ENCODE measurements at regions not wholly inside any gene's neighbourhood (a gene's known extent, or its start where the extent isn't known, plus 50 kb on each side); places are given as distances from the start of the nearest gene placed in this dataset.

DNA sequence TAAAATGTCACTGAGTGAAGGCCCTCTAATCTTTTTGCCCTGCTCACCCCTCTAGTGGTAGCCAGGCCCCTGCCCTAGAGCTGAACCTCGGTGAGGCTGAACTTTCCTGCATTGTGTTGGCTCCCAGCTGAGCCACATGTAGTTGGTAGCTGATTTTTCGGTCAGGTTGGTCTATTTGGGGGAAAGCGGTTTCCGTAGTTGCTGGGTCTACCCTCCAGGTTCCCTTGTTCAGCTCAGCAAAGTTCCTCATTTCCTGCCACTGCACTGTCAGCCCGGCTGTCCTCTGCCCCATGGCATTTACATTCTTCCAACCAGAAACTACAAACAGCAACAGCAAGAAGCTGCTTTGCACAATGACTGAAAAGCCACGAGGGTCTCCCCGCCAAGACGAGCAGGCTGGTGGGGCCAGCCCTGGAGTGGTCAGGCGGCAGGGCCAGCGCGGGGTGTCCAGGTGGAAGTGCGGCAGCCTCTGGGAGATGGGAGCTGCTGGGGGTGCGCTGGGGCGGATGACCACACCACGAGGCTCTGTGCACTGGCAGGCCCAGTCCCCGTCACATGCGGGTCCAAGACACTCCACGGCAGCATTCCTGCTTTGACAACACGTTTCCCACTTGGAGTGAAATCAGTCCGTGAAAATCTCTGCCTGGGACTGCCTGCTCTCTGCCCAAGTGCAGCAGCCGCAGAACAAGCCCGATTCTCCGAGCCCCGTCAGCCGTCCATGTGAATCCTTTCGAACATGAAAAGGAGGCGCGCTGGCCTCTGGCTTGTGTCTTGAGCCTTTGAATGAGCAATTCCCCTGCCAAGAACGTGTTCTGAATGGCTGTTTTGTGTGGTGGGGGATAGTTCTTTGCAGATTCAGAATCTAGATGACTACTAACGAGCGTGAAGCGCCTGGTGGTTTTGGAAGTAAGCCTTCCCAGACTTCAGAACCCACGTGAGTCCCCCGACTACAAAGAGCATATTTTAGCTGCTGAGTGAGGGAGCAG lies 159.4 kb downstream of the ASB1 start:
- Histone ChIP-seq H3K4me1 (ENCODE audit: insufficient read depth, low read length) (peaks cover 18% of the 10 kb centered on the region), H3K36me3 (ENCODE audit: insufficient read depth, low read length) (no peaks in the 10 kb centered on the region), H2AFZ (ENCODE audit: low read depth, low read length) (no peak overlapping the region), H3K4me3 (ENCODE audit: low read length) (no peak overlapping the region), H3K27me3 (ENCODE audit: insufficient read depth, low read length) (no peaks in the 10 kb centered on the region), H3K9me3 (ENCODE audit: low read length) (no peaks in the 10 kb centered on the region)

DNA sequence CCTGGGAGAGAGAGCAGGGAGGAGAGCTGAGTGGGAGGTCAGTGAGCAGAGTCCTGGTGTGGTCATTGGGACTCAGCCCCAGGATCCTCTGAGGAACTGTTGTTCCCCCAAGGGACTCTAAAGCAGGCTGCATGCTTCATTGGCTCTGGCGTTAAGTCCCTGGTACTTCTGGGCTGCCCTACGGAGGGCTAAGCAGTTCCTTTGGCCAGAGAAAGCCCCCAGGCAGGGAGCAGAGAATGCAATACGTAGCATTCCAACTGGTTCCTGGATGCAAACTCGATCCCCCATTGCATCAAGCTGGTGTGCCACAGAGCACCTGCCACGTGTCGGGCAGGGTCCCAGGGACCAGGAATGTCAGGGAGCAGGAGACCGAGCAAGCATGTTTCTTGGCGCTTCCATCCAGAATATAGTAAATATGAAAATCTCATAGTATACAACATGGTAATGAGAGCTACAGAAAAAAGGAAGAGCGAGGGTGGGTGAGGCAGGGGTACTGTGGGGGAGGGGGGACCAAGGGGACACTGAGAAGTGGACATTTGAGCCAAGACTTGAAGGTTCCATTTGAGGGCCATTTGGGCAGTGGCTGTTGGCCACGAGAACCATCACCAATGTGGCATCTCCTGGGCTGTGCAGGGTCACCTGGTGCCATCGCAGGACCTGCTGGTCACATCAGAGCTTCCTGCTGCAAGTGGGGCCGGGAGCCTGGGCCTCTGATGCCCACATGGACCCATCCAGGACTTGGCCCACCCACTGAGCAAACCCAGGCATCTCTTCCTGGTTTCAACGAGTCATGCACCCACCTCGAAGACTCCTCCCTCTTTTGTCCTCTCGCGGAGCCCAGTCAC lies 160.4 kb downstream of the ASB1 start:
- Histone ChIP-seq H3K4me1 (ENCODE audit: insufficient read depth, low read length) (peaks cover 18% of the 10 kb centered on the region), H2AFZ (ENCODE audit: low read depth, low read length) (no peak overlapping the region), H3K4me3 (ENCODE audit: low read length) (no peak overlapping the region), H3K9me3 (ENCODE audit: low read length) (no peaks in the 10 kb centered on the region), H3K27me3 (ENCODE audit: insufficient read depth, low read length) (no peaks in the 10 kb centered on the region), H3K36me3 (ENCODE audit: insufficient read depth, low read length) (no peaks in the 10 kb centered on the region)

DNA sequence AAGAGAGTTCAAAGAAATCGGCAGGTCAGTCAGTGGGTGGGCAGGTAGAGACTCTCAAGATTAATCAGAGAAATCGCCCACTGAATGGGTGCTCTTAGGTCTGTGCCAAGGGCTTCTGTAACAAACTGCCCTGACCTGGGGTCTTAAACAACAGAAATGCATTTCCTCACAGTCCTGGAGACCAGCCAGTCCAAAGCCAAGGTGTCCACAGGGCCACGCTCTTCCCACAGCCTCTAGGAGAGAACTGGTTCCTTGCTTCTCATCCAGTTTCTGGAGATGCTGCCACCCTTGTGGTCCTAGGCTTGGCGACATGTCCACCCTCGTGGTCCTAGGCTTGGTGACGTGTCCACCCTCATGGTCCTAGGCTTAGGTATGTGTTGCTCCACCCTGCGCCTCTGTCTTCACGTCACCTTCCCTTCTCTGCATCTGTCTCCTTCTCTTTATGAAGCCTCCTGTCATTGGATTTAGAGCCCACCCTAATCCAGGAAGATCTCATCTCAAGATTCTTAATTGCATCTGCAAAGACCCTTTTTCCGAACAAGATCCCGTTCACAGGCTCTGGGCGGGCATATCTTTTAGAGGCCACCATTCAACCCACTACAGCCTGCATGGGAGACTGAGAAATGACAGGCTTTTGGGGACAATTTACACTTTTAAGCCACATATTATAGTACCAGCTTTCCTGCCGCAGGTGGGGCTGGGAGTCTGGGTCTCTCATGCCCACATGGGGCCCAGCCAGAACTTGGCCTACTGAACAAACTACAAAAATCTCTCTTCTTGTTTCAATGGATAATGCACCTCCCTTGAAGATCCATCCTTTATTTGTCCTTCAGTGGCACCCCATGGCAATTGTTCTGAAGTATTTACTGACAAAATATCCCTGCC lies 161.3 kb downstream of the ASB1 start:
- no peak overlapping the region for H3K4me3 ChIP-seq (ENCODE audit: low read length)
- no peak overlapping the region for H2AFZ ChIP-seq (ENCODE audit: low read depth, low read length)
- H3K9me3 ChIP-seq (ENCODE audit: low read length): no peaks in the 10 kb centered on the region
- no peaks in the 10 kb centered on the region for H3K36me3 ChIP-seq (ENCODE audit: insufficient read depth, low read length)
- H3K27me3 ChIP-seq (ENCODE audit: insufficient read depth, low read length): no peaks in the 10 kb centered on the region
- H3K4me1 ChIP-seq (ENCODE audit: insufficient read depth, low read length): peaks cover 18% of the 10 kb centered on the region

DNA sequence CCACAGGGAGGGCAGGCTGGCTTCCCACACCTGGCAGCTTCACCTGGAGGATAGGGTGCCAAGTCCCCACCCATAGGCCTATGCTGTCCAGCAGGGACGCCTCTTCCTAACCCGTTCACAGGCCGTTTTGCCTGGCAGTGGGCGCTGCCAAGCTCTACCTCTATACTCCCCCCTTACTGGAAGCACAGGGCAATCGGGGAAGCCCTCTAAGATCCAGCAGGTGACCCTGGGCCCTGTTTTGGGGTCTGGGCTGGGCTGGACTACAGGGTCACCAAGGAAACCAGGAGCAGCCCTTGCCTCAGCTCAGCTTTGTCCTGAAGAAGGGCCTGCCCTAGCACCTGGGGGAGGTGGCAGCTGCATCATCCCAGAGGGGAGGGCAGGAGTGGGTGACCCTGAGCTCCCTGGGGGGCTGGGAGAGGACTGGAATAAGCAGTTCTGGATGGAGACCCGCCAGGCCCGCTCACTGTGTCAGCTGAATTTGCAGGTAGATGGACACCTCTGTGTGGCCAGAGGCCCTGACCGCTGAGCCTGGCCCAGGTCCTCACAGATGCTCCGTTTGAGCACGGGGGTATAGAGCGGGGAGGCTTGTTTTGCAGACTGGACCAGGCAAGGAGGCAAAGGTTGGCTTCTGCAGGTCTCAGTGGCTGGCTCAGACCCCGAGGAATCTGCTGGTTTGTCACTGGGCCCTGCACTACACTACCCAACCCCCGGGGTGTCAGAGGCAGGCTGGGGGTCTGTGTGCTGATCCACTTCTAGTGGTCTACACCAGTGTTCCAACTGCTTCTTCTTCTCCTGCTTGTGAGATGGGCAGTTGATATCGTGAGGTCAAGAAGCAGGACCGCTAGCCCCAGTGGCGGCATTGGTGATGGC lies 163.1 kb downstream of the ASB1 start:
- no peaks in the 10 kb centered on the region for H3K36me3 ChIP-seq (ENCODE audit: insufficient read depth, low read length)

DNA sequence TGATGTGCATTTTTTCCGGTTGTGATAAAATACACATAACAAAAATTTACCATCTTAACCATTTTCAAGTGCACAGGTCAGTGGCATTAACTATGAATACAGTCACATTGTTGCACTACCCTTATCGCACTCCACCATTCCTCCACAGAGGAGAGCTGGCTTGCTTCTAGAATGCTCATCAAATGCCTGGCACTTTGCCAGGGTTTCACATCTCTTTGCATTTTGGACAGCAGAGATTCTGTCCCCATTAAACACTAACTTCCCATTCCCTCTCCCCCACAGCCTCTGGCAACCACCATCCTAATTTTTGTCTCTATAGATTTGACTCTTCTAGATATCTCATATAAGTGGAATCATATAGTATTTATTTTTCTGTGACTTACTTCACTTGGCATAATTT lies 165.0 kb downstream of the ASB1 start:
- Histone ChIP-seq H3K4me3 (ENCODE audit: low read length) (no peak overlapping the region), H3K4me1 (ENCODE audit: insufficient read depth, low read length) (peaks cover 5% of the 10 kb centered on the region), H3K9me3 (ENCODE audit: low read length) (no peaks in the 10 kb centered on the region), H3K27me3 (ENCODE audit: insufficient read depth, low read length) (no peaks in the 10 kb centered on the region), H3K36me3 (ENCODE audit: insufficient read depth, low read length) (no peaks in the 10 kb centered on the region), H2AFZ (ENCODE audit: low read depth, low read length) (no peak overlapping the region)

More for the DNA sequence above, 163.1 kb downstream of the ASB1 start:
- no peaks in the 10 kb centered on the region for H3K9me3 ChIP-seq (ENCODE audit: low read length)
- no peaks in the 10 kb centered on the region for H3K27me3 ChIP-seq (ENCODE audit: insufficient read depth, low read length)
- peaks cover 18% of the 10 kb centered on the region for H3K4me1 ChIP-seq (ENCODE audit: insufficient read depth, low read length)
- no peak overlapping the region for H2AFZ ChIP-seq (ENCODE audit: low read depth, low read length)
- H3K4me3 ChIP-seq (ENCODE audit: low read length): no peak overlapping the region

DNA sequence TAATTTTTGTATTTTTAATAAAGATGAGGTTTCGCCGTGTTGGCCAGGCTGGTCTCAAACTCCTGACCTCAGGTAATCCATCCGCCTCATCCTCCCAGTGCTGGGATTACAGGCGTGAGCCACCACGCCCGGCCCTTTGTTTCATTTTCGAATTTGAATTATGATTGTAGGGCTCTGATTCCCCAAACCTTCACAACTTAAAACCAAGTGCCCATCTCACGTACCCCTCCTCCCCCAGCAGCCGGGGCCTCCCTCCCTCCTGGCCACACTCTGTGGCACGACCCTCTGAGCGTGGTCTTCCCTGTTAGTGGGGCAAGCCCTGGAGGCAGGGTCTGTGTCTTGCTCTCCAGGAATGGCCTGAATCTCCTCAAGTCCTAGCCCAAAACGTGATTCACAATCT lies 166.5 kb downstream of the ASB1 start:
- Histone ChIP-seq H3K36me3 (ENCODE audit: insufficient read depth, low read length) (no peaks in the 10 kb centered on the region), H3K27me3 (ENCODE audit: insufficient read depth, low read length) (no peaks in the 10 kb centered on the region)

DNA sequence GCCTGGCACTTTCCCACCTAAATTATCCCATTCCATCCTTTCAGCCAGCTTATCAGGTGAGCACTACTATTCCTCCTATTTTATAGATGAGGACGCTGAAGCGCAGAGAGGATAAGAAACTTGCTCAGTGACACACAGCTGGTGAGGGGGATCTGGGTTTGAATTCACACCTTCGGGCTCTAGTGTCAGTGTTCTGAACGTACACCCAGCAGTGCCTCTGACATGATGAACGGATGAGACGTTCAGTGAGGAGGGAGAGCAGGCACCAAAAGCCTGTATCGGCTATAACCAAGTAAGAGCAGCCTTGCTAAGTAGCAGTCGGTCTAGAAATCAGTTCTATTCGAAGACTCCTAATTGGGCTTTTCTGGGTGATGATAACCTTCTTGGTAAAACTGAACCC lies 167.0 kb downstream of the ASB1 start:
- H3K27me3 ChIP-seq (ENCODE audit: insufficient read depth, low read length): no peaks in the 10 kb centered on the region
- H3K4me1 ChIP-seq (ENCODE audit: insufficient read depth, low read length): no peaks in the 10 kb centered on the region
- no peaks in the 10 kb centered on the region for H3K9me3 ChIP-seq (ENCODE audit: low read length)
- no peak overlapping the region for H2AFZ ChIP-seq (ENCODE audit: low read depth, low read length)
- H3K36me3 ChIP-seq (ENCODE audit: insufficient read depth, low read length): no peaks in the 10 kb centered on the region
- no peak overlapping the region for H3K4me3 ChIP-seq (ENCODE audit: low read length)

More for the DNA sequence above, 166.5 kb downstream of the ASB1 start:
- Histone ChIP-seq H3K4me3 (ENCODE audit: low read length) (no peak overlapping the region), H3K9me3 (ENCODE audit: low read length) (no peaks in the 10 kb centered on the region), H2AFZ (ENCODE audit: low read depth, low read length) (no peak overlapping the region), H3K4me1 (ENCODE audit: insufficient read depth, low read length) (no peaks in the 10 kb centered on the region)

DNA sequence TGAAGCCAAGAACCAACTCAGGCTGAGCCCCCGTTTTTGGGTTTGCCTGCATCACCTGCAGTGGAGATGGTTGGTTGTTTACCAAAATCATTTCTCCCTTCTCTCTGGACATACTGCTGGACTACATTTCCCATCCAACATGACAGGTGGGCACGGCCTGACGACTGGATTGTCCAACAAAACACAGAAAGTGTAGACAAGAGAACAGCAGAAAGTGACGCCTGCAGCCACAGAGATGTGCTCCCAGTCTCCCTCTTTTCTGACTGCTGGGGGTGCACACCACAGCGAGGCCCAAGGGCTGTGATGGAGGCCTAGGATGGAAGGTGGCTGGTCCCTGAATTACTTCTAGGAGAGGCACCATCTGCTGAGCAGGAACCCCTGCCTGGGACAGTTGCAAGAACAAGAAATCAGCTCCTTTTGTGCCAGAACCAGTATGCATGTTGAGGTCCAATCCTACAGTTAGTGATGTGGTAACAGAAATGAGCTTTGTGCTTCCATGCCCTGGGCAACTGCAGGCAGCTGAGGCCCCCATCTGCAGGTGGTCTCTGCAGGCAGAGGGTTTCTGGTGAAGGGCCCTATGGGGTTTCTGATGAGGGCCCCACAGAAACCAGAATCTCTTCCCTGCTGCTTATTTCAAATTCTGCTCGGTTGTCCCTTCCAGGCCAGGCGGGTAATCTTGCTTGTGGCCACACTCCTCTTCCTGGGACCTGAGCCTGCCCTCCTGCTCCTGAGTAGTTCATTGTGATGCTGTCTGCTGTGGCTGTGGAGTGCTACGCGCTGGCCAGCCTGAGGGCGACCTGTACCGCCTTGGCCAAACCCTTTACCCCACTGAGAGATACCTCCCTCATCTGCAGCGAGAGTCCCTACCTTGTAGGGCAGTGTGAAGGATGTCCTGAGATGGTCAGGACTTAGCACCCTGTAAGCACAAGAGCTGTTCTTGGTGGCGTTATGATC lies 168.3 kb downstream of the ASB1 start:
- H3K9me3 ChIP-seq (ENCODE audit: low read length): no peaks in the 10 kb centered on the region
- no peaks in the 10 kb centered on the region for H3K36me3 ChIP-seq (ENCODE audit: insufficient read depth, low read length)
- no peaks in the 10 kb centered on the region for H3K27me3 ChIP-seq (ENCODE audit: insufficient read depth, low read length)
- H3K4me3 ChIP-seq (ENCODE audit: low read length): no peak overlapping the region
- no peaks in the 10 kb centered on the region for H3K4me1 ChIP-seq (ENCODE audit: insufficient read depth, low read length)
- no peak overlapping the region for H2AFZ ChIP-seq (ENCODE audit: low read depth, low read length)

DNA sequence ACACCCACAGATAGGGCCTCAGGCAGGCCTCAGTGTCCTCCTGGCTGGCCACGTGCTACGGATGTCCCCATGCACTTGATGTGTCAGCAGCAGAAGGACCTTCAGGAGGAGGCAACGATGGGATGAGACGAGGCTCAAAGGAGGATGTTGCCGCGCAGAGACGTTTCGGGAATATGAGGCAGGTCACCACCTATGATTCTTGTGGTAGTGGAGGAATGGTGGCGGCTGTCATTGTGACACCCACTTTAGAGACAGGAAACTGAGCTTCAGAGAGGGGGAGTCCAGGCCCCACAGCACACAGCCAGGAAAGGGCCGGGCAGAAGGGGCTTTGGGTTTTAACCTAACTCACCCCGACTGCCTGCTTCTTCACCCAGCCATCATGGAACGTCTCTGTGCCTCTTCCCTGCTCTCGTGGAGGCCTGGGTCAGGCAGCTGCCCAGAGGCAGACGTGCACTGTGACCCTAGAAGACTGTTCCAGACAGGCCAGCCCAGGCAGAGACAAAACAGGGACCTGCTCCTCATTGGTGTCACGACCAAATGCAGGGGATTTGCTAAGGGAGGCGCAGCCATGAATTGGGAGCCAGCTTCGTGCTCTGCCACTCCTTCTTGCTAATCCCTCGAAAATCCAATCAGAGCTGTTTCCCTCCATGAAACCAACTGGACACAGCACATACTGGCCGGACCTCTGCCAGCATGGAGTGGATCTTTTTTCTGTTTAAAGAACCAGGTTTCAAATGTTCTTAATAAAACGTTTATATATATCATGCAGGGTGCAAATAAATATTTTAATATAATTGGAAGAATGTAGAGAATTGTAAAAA lies 169.2 kb downstream of the ASB1 start:
- Histone ChIP-seq H3K27me3 (ENCODE audit: insufficient read depth, low read length) (no peaks in the 10 kb centered on the region), H3K4me3 (ENCODE audit: low read length) (no peak overlapping the region), H3K4me1 (ENCODE audit: insufficient read depth, low read length) (no peaks in the 10 kb centered on the region), H3K9me3 (ENCODE audit: low read length) (no peaks in the 10 kb centered on the region), H2AFZ (ENCODE audit: low read depth, low read length) (no peak overlapping the region), H3K36me3 (ENCODE audit: insufficient read depth, low read length) (no peaks in the 10 kb centered on the region)

DNA sequence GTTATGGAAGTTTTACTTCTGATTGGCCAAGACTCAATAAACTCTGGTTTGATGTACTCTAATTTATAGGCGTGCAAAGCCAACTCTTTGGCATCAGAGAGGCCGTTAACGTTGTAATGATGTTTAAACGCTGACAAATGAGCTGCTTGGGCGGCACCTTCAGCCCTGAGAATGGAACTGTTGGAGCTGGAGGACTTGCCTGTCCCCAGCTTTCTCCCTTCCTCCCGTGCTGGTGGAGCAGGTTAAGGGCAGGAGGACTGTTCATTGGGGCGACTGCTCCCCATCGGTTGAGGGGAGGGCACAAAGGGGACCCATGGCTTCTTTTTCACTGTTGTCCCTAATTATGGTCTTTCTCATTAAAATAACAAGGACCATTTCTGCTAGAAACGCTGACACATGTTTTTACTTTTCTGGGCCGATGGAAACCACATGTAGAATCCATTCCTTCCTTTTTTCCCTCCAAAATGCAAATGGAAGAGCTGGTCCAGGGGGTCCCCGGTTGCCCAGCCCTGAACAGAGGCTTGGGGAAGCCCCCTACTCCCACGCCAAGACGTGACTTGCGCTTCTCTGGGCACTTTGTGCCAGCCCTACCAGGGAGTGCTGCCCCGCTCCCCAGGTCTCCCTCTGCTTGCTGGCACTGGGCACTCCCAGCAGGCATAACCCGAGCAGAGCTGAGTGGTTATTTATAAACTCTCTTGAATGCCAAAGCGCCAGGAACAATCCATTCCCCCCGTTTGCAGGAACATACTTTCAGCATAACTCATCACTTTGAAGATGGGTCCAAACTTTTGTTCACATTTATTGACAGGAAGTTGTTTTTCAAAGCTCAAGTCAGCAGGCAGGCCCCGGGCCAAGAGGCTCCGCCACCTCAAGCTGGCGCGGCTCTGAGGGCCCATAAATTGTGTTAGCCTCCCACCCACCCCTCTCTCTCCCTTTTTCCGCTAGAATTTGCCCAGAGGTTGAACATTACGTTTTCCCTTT lies 170.1 kb downstream of the ASB1 start:
- Histone ChIP-seq H3K4me3 (ENCODE audit: low read length) (no peak overlapping the region), H3K27me3 (ENCODE audit: insufficient read depth, low read length) (no peaks in the 10 kb centered on the region)

More for the DNA sequence above, 170.1 kb downstream of the ASB1 start:
- Histone ChIP-seq H2AFZ (ENCODE audit: low read depth, low read length) (no peak overlapping the region), H3K4me1 (ENCODE audit: insufficient read depth, low read length) (no peaks in the 10 kb centered on the region), H3K9me3 (ENCODE audit: low read length) (no peaks in the 10 kb centered on the region), H3K36me3 (ENCODE audit: insufficient read depth, low read length) (no peaks in the 10 kb centered on the region)
